ENCODE measurements at regions not wholly inside any gene's neighbourhood (a gene's known extent, or its start where the extent isn't known, plus 50 kb on each side); places are given as distances from the start of the nearest gene placed in this dataset.

- Histone ChIP-seq H3K4me1 (ENCODE audit: control insufficient read depth, insufficient read depth, low read length) (peaks cover 2% of the 10 kb centered on the region; the same call in 1 of the 2 replicates), H4K20me1 (ENCODE audit: insufficient read depth, low read length) (no peaks in the 10 kb centered on the region), H3K4me2 (ENCODE audit: low read depth, low read length) (no peak overlapping the region), H3K9me3 (ENCODE audit: control insufficient read depth, insufficient read depth, low read length) (no peaks in the 10 kb centered on the region), H3K56ac (ENCODE audit: extremely low read depth, insufficient read depth, low read length) (no peak overlapping the region), H4K91ac (ENCODE audit: insufficient read depth, low read depth, low read length) (no peak overlapping the region), H3K36me3 (ENCODE audit: control insufficient read depth, insufficient read depth, low read length) (no peaks in the 10 kb centered on the region), H3K14ac (replicated peaks; ENCODE audit: low read depth, low read length) (no peak overlapping the region), H2AK9ac (replicated peaks; ENCODE audit: low read depth, low read length, poor library complexity) (no peak overlapping the region), H3K79me1 (ENCODE audit: low read depth in 1 of 2, low read length in 2 of 2) (no peaks in the 10 kb centered on the region), H3K9ac (ENCODE audit: low read depth, low read length) (no peak overlapping the region), H3K27ac (ENCODE audit: insufficient read depth, low read length) (no peak overlapping the region), H2BK20ac (ENCODE audit: low read depth, low read length) (no peak overlapping the region), H3K23ac (ENCODE audit: low read depth, low read length) (no peak overlapping the region), H4K5ac (ENCODE audit: low read depth, low read length) (no peak overlapping the region), H3K18ac (ENCODE audit: low read depth, low read length) (no peak overlapping the region), H2BK15ac (ENCODE audit: low read depth, low read length) (no peak overlapping the region), H4K8ac (ENCODE audit: low read depth in 2 of 2, low read length in 2 of 2) (no peak overlapping the region), H2AFZ (replicated peaks; ENCODE audit: low read length, poor library complexity) (no peak overlapping the region), H3K4ac (ENCODE audit: low read depth, low read length) (no peak overlapping the region), H3K9me1 (ENCODE audit: insufficient read depth, low read length) (no peaks in the 10 kb centered on the region; the same call in 1 of the 2 replicates), H3K4me3 (ENCODE audit: insufficient read depth, low read depth, low read length) (no peak overlapping the region), H2BK120ac (ENCODE audit: low read depth, low read length) (no peak overlapping the region), H2BK5ac (ENCODE audit: low read depth, low read length, poor library complexity, severe bottlenecking) (no peak overlapping the region), H3K27me3 (ENCODE audit: control insufficient read depth, insufficient read depth, low read length) (no peaks in the 10 kb centered on the region), H2AK5ac (ENCODE audit: low read depth, low read length) (no peak overlapping the region)
- no CpG with 5 or more reads among the region's 1 CpG for WGBS, 2 experiments (ENCODE audit: extremely low coverage in 2 of 2, insufficient read length in 1 of 2)
- no TSS peak for BruUV-seq (replicated peaks)
- dilution Hi-C loops (cut with HindIII; ENCODE audit: low sequenced_read_pairs, unreplicated experiment) (no loop called here), intact Hi-C loops (cut with micrococcal nuclease) (no loop called here), in situ Hi-C loops (cut with MboI; ENCODE audit: low sequenced_read_pairs) (no loop called here)
- POLR2A ChIA-PET (ENCODE audit: unreplicated experiment), result no interaction called here
- DNase-seq (no peak), ATAC-seq (ENCODE audit: low read depth) (no peak)
- CTCF ChIA-PET, result no interaction called here
- TF ChIP-seq MAZ (IDR thresholded peaks at IDR 0.05; ENCODE audit: borderline replicate concordance, low read depth, low read length) (no peak), CEBPB (IDR thresholded peaks at IDR 0.05; ENCODE audit: low read depth, low read length) (no peak), RCOR1 (IDR thresholded peaks at IDR 0.05; ENCODE audit: insufficient replicate concordance, low read length) (no peak), USF2 (IDR thresholded peaks at IDR 0.05; ENCODE audit: low read depth, low read length) (no peak), MAFK (IDR thresholded peaks at IDR 0.05; ENCODE audit: low read depth, low read length) (no peak), SMC3 (IDR thresholded peaks at IDR 0.05; ENCODE audit: low read depth, low read length) (no peak), NFE2L2 (IDR thresholded peaks at IDR 0.05; ENCODE audit: low read depth, low read length) (no peak)
These were observed 400.2 kb downstream of the EFNA5 start for GRCh38 chr5:107270561-107270960.

Measured in IMR-90 (cell line).